ENCODE measurements at regions not wholly inside any gene's neighbourhood (a gene's known extent, or its start where the extent isn't known, plus 50 kb on each side); places are given as distances from the start of the nearest gene placed in this dataset.
"Not testable (repeated sequence)": the region's sequence is repeated elsewhere in the genome, so short reads cannot be mapped to it uniquely, and the experiment has no call there.

DNA sequence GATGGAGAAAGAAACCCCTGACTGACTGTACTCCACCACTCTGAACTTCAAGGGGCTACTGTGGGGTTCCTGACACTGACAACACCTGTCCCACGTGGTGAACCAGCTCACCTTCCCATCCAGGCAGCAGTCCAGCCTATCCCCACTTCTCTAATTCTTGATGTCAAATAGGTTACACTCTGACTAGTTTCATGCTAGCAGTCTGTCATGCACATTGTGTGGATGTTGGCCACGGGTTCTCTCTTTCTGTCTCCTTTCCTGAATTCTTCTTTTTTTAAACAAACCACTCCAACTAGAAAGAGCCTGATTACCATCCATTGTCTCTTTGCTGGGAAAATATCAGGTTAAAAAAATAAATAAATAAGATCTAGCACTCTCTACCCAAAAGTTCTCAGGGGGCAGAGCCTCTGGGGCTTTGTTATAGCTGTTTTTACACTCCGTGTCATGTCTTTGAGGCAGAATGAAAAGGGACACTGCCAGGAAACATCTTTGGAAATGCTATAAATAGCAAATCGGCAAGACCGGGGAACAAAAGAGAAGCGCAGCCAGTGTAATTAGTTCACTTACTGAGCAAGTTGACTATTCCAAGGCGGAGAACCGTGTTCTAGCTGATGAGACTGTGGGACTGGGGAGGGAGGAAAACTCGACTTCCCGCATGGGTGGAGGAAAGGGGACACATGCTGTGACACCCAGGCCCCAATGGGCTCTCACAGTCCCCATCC lies 356.1 kb downstream of the OMA1 start:
- no peak for DNase-seq (ENCODE audit: low spot score in 2 of 2)
- ATAC-seq (replicated peaks; ENCODE audit: extremely low read depth, poor library complexity, severe bottlenecking): no peak
- Mint-ChIP-seq H3K27me3 (peaks cover 19% of the 10 kb centered on the region), H3K27ac (ENCODE audit: low read depth) (no peak overlapping the region), H3K4me1 (no peaks in the 10 kb centered on the region), H3K36me3 (ENCODE audit: insufficient read depth) (no peaks in the 10 kb centered on the region), H3K9me3 (no peaks in the 10 kb centered on the region), H3K4me3 (no peak overlapping the region)

DNA sequence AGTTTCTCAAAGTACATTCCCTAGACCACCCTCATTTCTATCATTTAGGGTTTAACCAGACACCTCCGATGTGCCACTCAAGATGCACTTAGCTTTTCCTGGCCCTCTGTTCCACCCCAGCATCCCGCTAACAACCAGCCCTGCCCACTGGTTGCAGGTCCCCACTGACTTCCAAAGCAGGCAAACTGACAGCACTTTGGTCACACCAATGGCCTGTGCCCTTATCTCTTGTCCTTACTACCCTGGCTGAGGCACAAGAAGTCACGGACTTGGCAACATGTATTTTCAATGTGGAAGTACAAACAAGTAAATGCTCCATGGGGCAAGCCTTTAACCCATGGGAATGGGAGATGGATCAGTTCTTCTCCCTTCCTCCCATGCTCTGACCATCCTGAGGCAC lies 357.1 kb downstream of the OMA1 start:
- Mint-ChIP-seq H3K4me1 (no peaks in the 10 kb centered on the region), H3K4me3 (no peak overlapping the region), H3K9me3 (no peaks in the 10 kb centered on the region), H3K27me3 (peaks cover 23% of the 10 kb centered on the region), H3K27ac (ENCODE audit: low read depth) (no peak overlapping the region), H3K36me3 (ENCODE audit: insufficient read depth) (no peaks in the 10 kb centered on the region)
- DNase-seq (ENCODE audit: low spot score in 2 of 2): no peak
- no peak for ATAC-seq (replicated peaks; ENCODE audit: extremely low read depth, poor library complexity, severe bottlenecking)

GRCh38 chr1:58183286-58183685 lies 363.2 kb downstream of the OMA1 start:
- Mint-ChIP-seq H3K36me3 (ENCODE audit: insufficient read depth) (no peaks in the 10 kb centered on the region), H3K4me1 (no peaks in the 10 kb centered on the region), H3K9me3 (peaks cover 6% of the 10 kb centered on the region), H3K27ac (ENCODE audit: low read depth) (no peak overlapping the region), H3K27me3 (peaks cover 7% of the 10 kb centered on the region), H3K4me3 (no peak overlapping the region)
- ATAC-seq (replicated peaks; ENCODE audit: extremely low read depth, poor library complexity, severe bottlenecking) (no peak), DNase-seq (ENCODE audit: low spot score in 2 of 2) (no peak)

- Mint-ChIP-seq H3K9me3 (peaks cover 6% of the 10 kb centered on the region), H3K27ac (ENCODE audit: low read depth) (no peak overlapping the region), H3K36me3 (ENCODE audit: insufficient read depth) (no peaks in the 10 kb centered on the region), H3K4me1 (no peaks in the 10 kb centered on the region), H3K4me3 (no peak overlapping the region), H3K27me3 (peaks cover 7% of the 10 kb centered on the region)
- ATAC-seq (replicated peaks; ENCODE audit: extremely low read depth, poor library complexity, severe bottlenecking) (no peak), DNase-seq (ENCODE audit: low spot score in 2 of 2) (no peak)
Observed at GRCh38 chr1:58180537-58180936, 366.0 kb downstream of the OMA1 start.

GRCh38 chr1:58169160-58169559 lies 377.4 kb downstream of the OMA1 start:
- DNase-seq (ENCODE audit: low spot score in 2 of 2); H3K4me1 Mint-ChIP-seq; H3K4me3 Mint-ChIP-seq; H3K27ac Mint-ChIP-seq (ENCODE audit: low read depth); H3K27me3 Mint-ChIP-seq; ATAC-seq (replicated peaks; ENCODE audit: extremely low read depth, poor library complexity, severe bottlenecking); H3K36me3 Mint-ChIP-seq (ENCODE audit: insufficient read depth); H3K9me3 Mint-ChIP-seq: not testable (repeated sequence)

DNA sequence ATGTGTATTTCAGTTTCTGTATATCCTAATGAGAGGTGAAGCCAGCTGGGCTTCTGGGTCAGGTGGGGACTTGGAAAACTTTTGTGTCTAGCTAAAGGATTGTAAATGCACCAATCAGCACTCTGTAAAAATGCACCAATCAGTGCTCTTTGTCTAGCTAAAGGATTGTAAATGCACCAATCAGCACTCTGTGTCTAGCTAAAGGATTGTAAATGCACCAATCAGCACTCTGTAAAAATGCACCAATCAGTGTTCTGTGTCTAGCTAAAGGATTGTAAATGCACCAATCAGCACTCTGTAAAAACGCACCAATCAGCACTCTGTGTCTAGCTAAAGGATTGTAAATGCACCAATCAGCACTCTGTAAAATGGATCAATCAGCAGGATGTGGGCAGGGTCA lies 379.4 kb downstream of the OMA1 start:
- not testable (repeated sequence) for ATAC-seq (replicated peaks; ENCODE audit: extremely low read depth, poor library complexity, severe bottlenecking); H3K27ac Mint-ChIP-seq (ENCODE audit: low read depth); H3K4me3 Mint-ChIP-seq; H3K36me3 Mint-ChIP-seq (ENCODE audit: insufficient read depth); H3K27me3 Mint-ChIP-seq; H3K9me3 Mint-ChIP-seq; DNase-seq (ENCODE audit: low spot score in 2 of 2); H3K4me1 Mint-ChIP-seq

DNA sequence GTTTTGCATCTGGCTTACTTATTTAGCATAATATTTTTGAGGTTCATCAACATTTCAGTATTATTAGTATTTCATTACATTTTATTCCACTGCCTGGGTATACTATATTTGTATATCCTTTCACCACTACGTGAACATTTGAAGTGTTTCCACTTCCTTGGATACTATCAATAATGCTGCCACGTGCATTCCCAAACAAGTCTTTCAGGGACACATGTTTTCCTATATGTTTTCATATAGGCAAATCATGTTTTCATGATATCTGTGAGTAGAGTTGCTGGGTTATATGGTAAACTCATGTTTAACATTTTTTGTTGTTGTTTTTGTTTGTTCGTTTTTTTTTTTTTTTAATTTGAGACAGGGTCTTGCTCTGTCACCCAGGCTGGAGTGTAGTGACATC lies 380.1 kb downstream of the OMA1 start:
- H3K4me3 Mint-ChIP-seq: no peak overlapping the region
- no peaks in the 10 kb centered on the region for H3K27me3 Mint-ChIP-seq
- H3K27ac Mint-ChIP-seq (ENCODE audit: low read depth): no peak overlapping the region
- ATAC-seq (replicated peaks; ENCODE audit: extremely low read depth, poor library complexity, severe bottlenecking) (no peak), DNase-seq (ENCODE audit: low spot score in 2 of 2) (no peak)
- H3K36me3 Mint-ChIP-seq (ENCODE audit: insufficient read depth): peaks cover 2% of the 10 kb centered on the region
- no peaks in the 10 kb centered on the region for H3K4me1 Mint-ChIP-seq
- H3K9me3 Mint-ChIP-seq: no peaks in the 10 kb centered on the region

GRCh38 chr1:58165073-58165472 lies 381.5 kb downstream of the OMA1 start:
- peaks cover 2% of the 10 kb centered on the region for H3K36me3 Mint-ChIP-seq (ENCODE audit: insufficient read depth)
- no peak overlapping the region for H3K27ac Mint-ChIP-seq (ENCODE audit: low read depth)
- H3K27me3 Mint-ChIP-seq: no peaks in the 10 kb centered on the region
- no peak overlapping the region for H3K4me3 Mint-ChIP-seq
- H3K4me1 Mint-ChIP-seq: no peaks in the 10 kb centered on the region
- H3K9me3 Mint-ChIP-seq: no peaks in the 10 kb centered on the region
- ATAC-seq (replicated peaks; ENCODE audit: extremely low read depth, poor library complexity, severe bottlenecking): no peak
- DNase-seq (ENCODE audit: low spot score in 2 of 2): no peak

GRCh38 chr1:58162952-58163550 lies 383.5 kb downstream of the OMA1 start:
- Mint-ChIP-seq H3K27me3 (no peaks in the 10 kb centered on the region), H3K4me1 (no peaks in the 10 kb centered on the region), H3K9me3 (no peaks in the 10 kb centered on the region), H3K27ac (ENCODE audit: low read depth) (no peak overlapping the region), H3K4me3 (no peak overlapping the region), H3K36me3 (ENCODE audit: insufficient read depth) (peaks cover 2% of the 10 kb centered on the region)
- DNase-seq (ENCODE audit: low spot score in 2 of 2) (no peak), ATAC-seq (replicated peaks; ENCODE audit: extremely low read depth, poor library complexity, severe bottlenecking) (no peak)

GRCh38 chr1:58159434-58159830 lies 387.1 kb downstream of the OMA1 start:
- ATAC-seq (replicated peaks; ENCODE audit: extremely low read depth, poor library complexity, severe bottlenecking) (no peak), DNase-seq (ENCODE audit: low spot score in 2 of 2) (no peak)
- no peaks in the 10 kb centered on the region for H3K27me3 Mint-ChIP-seq
- H3K9me3 Mint-ChIP-seq: no peaks in the 10 kb centered on the region
- peaks cover 2% of the 10 kb centered on the region for H3K36me3 Mint-ChIP-seq (ENCODE audit: insufficient read depth)
- H3K4me3 Mint-ChIP-seq: no peak overlapping the region
- H3K27ac Mint-ChIP-seq (ENCODE audit: low read depth): no peak overlapping the region
- H3K4me1 Mint-ChIP-seq: no peaks in the 10 kb centered on the region

DNA sequence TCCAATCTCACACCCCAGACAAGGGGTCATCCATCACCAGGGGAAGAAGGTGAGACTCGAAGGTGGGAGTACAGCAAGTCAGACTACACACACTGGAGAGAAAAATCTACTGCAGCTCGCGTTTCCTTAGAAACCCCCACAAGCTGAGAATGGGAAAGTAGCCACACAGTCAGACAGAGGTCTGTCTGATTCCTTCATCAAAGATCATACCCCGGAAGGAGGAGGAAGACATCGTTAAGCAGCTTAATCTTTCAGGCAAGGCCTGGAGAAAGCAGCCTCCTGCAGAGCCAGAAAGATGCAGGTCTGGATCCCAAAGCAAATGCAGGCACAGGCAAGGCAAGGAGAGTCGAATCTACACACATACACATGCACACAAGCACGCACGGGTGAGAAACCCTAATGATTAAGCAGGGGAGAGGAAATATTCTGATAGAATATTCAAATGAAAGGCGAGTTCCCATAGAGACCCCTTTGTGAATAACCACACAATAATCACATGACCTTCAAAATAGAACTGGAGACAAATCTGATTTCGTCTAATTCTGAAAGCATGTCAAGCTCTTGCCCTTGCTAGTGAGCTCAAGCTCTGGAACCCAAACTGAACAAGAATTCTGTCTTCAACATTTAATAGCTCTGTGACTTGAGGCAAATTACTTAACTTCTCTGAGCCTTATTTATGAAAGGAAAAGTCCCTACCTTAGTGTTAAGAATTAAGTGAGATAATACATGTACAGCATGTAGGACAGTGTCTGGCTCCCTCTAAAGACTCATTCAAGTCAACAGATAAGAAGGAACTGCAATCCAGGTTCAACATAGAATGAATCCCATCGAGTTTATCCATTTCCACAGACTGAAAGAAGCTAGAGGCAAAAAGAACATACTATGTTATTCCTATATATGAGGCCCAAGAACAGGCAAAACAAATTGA lies 387.8 kb downstream of the OMA1 start:
- H3K9me3 Mint-ChIP-seq: no peaks in the 10 kb centered on the region
- no peaks in the 10 kb centered on the region for H3K4me1 Mint-ChIP-seq
- DNase-seq (ENCODE audit: low spot score in 2 of 2) (no peak), ATAC-seq (replicated peaks; ENCODE audit: extremely low read depth, poor library complexity, severe bottlenecking) (no peak)
- no peaks in the 10 kb centered on the region for H3K27me3 Mint-ChIP-seq
- H3K36me3 Mint-ChIP-seq (ENCODE audit: insufficient read depth): peaks cover 2% of the 10 kb centered on the region
- H3K4me3 Mint-ChIP-seq: no peak overlapping the region
- H3K27ac Mint-ChIP-seq (ENCODE audit: low read depth): no peak overlapping the region

- DNase-seq (ENCODE audit: low spot score in 2 of 2) (no peak), ATAC-seq (replicated peaks; ENCODE audit: extremely low read depth, poor library complexity, severe bottlenecking) (no peak)
- H3K27me3 Mint-ChIP-seq: no peaks in the 10 kb centered on the region
- no peaks in the 10 kb centered on the region for H3K4me1 Mint-ChIP-seq
- no peak overlapping the region for H3K27ac Mint-ChIP-seq (ENCODE audit: low read depth)
- H3K36me3 Mint-ChIP-seq (ENCODE audit: insufficient read depth): peaks cover 2% of the 10 kb centered on the region
- no peak overlapping the region for H3K4me3 Mint-ChIP-seq
- H3K9me3 Mint-ChIP-seq: no peaks in the 10 kb centered on the region
Observed at GRCh38 chr1:58158016-58158415, 388.5 kb downstream of the OMA1 start.

DNA sequence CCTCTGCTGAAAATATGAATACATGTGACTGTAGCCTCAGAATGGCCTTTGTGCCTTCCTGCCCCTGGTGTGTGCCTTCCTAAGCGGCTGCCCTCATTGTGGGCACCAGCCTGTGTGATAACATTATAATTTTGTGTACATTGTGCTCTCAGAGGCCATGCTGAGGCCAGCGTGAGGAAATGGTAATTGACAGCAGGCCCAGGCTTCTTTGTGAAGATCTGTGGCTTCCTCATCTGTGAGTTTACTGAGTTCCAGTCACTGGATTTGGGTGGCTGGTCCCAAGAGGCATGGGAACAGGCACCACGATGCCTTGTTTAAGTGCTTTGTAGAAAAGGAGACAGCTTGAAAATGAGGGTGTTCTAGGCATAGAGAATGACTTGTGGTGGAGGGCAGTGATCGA lies 389.3 kb downstream of the OMA1 start:
- Mint-ChIP-seq H3K27ac (ENCODE audit: low read depth) (no peak overlapping the region), H3K4me1 (no peaks in the 10 kb centered on the region), H3K36me3 (ENCODE audit: insufficient read depth) (peaks cover 2% of the 10 kb centered on the region), H3K9me3 (no peaks in the 10 kb centered on the region), H3K4me3 (no peak overlapping the region), H3K27me3 (no peaks in the 10 kb centered on the region)
- DNase-seq (ENCODE audit: low spot score in 2 of 2) (no peak), ATAC-seq (replicated peaks; ENCODE audit: extremely low read depth, poor library complexity, severe bottlenecking) (no peak)

Measured in central memory CD8-positive, alpha-beta T cell (primary cell).